Omental fat pad (tissue), 3 donors: ENCODE measurements at regions not wholly inside any gene's neighbourhood (a gene's known extent, or its start where the extent isn't known, plus 50 kb on each side); places are given as distances from the start of the nearest gene placed in this dataset.

Experiments
- ATAC-seq: fragments of 150-250 bp; one replicate; pipeline ENCODE4 v1.9.1; 2016; ENCODE audit warnings: mild to moderate bottlenecking, moderate library complexity; ENCODE audit not compliant: low FRiP score
- DNase-seq: peaks from one replicate; pipeline ENCODE4 v3.0.0-alpha.2; 2019; ENCODE audit warnings: low spot score
- CTCF ChIP-seq, 3 donors: fragments of 450-650 bp; IDR thresholded peaks; one replicate each; pipeline ENCODE4 v1.5.1; 2016 to 2017; ENCODE audit warnings: antibody characterized with exemption in 3 of 3, mild to moderate bottlenecking in 3 of 3, moderate library complexity in 2 of 3

DNA sequence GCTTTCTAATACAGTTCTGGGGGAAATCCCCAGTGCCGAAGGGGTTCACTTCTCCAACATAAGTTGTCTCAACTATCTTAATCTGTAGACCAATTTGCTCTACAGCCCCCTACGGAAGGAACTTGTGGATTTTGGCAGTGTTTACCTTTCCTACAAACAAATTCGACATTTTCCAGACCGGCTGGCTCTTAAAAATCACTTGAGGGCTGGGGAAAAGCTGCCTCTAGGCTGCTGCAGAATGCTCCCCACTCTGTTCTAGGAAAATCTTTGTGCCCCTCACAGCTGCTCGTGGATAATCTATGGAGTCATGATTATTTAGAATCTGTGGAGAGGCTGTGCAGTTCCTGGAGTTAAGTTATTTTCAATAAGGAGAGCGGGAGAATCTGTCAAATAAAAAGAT, 474.6 kb upstream of the FZD8 start:
- DNase-seq (no peak), ATAC-seq (no peak)
- no peak for TF ChIP-seq CTCF (IDR thresholded peaks at IDR 0.05)

GRCh38 chr10:36116040-36116439, 473.9 kb upstream of the FZD8 start:
- DNase-seq (no peak), ATAC-seq (no peak)
- no peak for TF ChIP-seq CTCF (IDR thresholded peaks at IDR 0.05)

- ATAC-seq: no peak
- no peak for DNase-seq
- TF ChIP-seq CTCF (IDR thresholded peaks at IDR 0.05): no peak
Observed at GRCh38 chr10:36115364-36115763, 473.3 kb upstream of the FZD8 start.

DNA sequence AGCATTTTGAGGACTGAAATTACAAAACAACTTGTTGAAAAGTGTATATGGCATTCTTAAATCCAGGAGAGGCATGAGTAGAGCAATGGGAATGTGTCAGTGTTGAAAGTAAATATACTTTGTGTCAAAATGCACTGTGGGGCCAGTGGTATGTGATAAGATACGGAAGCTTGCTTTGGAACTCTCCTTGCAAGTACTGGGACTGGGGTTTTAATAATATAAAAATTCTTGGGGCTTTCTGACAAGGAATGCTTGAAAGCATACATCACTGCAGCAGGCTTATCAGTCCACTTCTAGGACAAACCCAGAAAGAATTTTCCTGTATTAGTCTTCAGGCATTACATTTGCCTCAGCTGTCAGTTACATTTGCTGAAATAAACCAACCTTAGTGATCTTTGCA, 472.8 kb upstream of the FZD8 start:
- DNase-seq (no peak), ATAC-seq (peak; percentile 29)
- TF ChIP-seq CTCF (IDR thresholded peaks at IDR 0.05): no peak

DNA sequence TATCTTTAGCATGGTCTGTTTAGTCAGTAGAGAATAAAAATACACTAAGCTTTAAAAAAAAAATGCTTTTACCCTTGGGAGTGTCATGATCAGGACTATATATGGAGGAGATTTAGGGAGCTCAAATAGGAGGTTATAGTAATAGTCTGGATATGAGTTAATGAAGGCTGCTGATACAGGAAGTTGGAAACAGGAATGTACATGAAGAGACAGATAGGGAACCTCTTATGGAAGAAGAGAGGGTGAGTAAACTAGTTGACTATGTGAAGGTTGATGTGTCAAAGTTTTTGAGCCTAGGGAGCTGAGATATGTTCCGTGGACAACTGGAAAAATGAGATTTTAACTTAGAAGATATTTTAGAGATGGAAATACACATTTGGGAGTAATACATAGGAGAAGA, 472.0 kb upstream of the FZD8 start:
- ATAC-seq: no peak
- no peak for TF ChIP-seq CTCF (IDR thresholded peaks at IDR 0.05)
- DNase-seq: no peak

DNA sequence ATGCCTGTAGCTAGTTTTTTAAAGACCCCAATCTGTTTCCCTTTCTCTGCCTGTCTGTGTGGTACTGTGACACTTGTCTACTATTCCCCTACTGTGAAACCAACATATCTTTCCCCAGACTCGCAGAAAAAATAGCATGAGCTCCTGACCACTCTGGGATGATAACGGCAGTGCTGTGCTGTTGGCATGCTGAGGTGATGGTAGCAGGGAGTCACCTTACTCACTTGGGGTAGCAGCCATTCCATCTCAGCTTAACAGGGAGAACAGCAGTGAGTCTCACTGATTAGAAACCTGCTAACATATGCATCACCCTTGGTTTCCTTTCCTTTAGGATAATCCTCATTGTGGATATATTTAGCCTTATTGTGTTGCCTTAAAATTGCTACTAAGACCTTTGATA, 469.6 kb upstream of the FZD8 start:
- no peak for DNase-seq
- no peak for TF ChIP-seq CTCF (IDR thresholded peaks at IDR 0.05)
- ATAC-seq: no peak

- ATAC-seq (no peak), DNase-seq (no peak)
- TF ChIP-seq CTCF (IDR thresholded peaks at IDR 0.05): no peak
Observed at GRCh38 chr10:36110097-36110496, 468.0 kb upstream of the FZD8 start.
